GM18502 (cell line): ENCODE measurements at regions not wholly inside any gene's neighbourhood (a gene's known extent, or its start where the extent isn't known, plus 50 kb on each side); places are given as distances from the start of the nearest gene placed in this dataset.

Source experiments
- ATAC-seq: cut with Tn5 transposase; IDR thresholded peaks from one replicate; pipeline ENCODE4 v1.9.1; 2021; ENCODE audit warnings: mild to moderate bottlenecking; ENCODE audit not compliant: unreplicated experiment, poor library complexity

GRCh38 chr10:24156686-24157085 is 52.3 kb upstream of the KIAA1217 start:
- ATAC-seq: no peak

DNA sequence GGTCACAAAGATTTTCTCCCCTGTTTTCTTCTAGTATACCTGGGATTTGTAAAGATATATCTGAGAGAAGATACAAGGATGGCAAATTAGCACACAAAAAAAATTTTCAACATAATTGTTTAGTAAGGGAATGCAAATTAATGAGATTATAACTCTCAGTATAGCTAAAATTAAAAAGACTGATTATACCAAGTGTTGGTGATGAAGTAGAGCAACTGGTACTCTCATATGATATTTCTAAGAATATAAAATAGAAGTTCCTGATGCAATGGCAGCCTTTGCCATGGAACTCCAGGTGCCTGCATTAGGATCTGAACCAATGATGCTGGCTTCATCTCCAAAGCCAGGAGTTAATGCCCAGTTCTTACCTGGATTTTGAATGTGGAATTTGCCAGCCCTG is 51.4 kb upstream of the KIAA1217 start:
- no peak for ATAC-seq
